WERI-Rb-1 (cell line): ENCODE measurements at regions not wholly inside any gene's neighbourhood (a gene's known extent, or its start where the extent isn't known, plus 50 kb on each side); places are given as distances from the start of the nearest gene placed in this dataset.

Experiments used
- DNase-seq: peaks from one replicate; pipeline ENCODE4 v3.0.0-alpha.2; 2020
- H3K27ac ChIP-seq: fragments of 250-450 bp; sonication (Bioruptor Pico); 2 replicates; pipeline ENCODE4 v1.5.1; 2020; ENCODE audit warnings: mild to moderate bottlenecking, moderate library complexity
- H3K27me3 ChIP-seq: fragments of 250-450 bp; sonication (Bioruptor Pico); 2 replicates; pipeline ENCODE4 v1.5.1; 2021; ENCODE audit warnings: mild to moderate bottlenecking, low read depth, moderate library complexity; ENCODE audit not compliant: insufficient read depth, severe bottlenecking
- H3K36me3 ChIP-seq: fragments of 250-450 bp; sonication (Bioruptor Pico); 2 replicates; pipeline ENCODE4 v1.5.1; 2020; ENCODE audit warnings: mild to moderate bottlenecking, moderate library complexity
- H3K4me3 ChIP-seq: 2 replicates; pipeline ENCODE4 v1.5.1; 2011; ENCODE audit warnings: low read depth, mild to moderate bottlenecking, control low read depth, low read length
- H3K9me3 ChIP-seq: fragments of 250-450 bp; sonication (Bioruptor Pico); 2 replicates; pipeline ENCODE4 v1.5.1; 2021; ENCODE audit warnings: mild to moderate bottlenecking, moderate library complexity; ENCODE audit not compliant: severe bottlenecking
- CTCF ChIP-seq: IDR thresholded peaks from 2 replicates; pipeline ENCODE4 v1.5.1; 2011; ENCODE audit warnings: low read depth, mild to moderate bottlenecking, control low read depth, inconsistent platforms, low read length

GRCh38 chr16:11450136-11450535 lies 104.9 kb downstream of the RMI2 start:
- Histone ChIP-seq H3K27me3 (no peaks in the 10 kb centered on the region), H3K4me3 (no peak overlapping the region)

DNA sequence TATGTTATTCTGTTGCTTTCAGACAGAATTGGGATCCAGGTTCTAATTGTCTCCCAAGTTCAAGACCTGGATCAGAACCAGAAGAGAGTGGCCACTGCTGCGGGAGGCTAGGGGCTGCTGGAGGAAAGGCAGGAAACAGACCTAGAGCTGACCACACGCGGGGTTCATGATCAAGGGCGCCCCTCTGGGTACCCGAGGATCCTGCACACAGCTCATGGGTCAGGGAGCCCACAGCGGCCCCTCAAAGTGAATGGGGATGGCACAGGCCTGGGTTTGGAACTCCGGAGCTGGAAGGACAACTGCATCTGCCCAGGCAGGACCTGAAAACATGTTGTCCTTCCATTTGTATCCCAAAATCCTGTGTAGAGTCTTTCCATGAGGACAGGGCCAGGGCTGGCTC lies 107.0 kb downstream of the RMI2 start:
- no peak overlapping the region for H3K4me3 ChIP-seq
- TF ChIP-seq CTCF, result no peak
- H3K27me3 ChIP-seq, result no peaks in the 10 kb centered on the region
- no peaks in the 10 kb centered on the region for H3K9me3 ChIP-seq
- DNase-seq, result no peak
- H3K36me3 ChIP-seq, result no peaks in the 10 kb centered on the region
- H3K27ac ChIP-seq, result no peak overlapping the region

More at GRCh38 chr16:11450136-11450535, 104.9 kb downstream of the RMI2 start:
- no peak for DNase-seq
- Histone ChIP-seq H3K36me3 (no peaks in the 10 kb centered on the region), H3K27ac (no peak overlapping the region), H3K9me3 (no peaks in the 10 kb centered on the region)
- no peak for TF ChIP-seq CTCF

DNA sequence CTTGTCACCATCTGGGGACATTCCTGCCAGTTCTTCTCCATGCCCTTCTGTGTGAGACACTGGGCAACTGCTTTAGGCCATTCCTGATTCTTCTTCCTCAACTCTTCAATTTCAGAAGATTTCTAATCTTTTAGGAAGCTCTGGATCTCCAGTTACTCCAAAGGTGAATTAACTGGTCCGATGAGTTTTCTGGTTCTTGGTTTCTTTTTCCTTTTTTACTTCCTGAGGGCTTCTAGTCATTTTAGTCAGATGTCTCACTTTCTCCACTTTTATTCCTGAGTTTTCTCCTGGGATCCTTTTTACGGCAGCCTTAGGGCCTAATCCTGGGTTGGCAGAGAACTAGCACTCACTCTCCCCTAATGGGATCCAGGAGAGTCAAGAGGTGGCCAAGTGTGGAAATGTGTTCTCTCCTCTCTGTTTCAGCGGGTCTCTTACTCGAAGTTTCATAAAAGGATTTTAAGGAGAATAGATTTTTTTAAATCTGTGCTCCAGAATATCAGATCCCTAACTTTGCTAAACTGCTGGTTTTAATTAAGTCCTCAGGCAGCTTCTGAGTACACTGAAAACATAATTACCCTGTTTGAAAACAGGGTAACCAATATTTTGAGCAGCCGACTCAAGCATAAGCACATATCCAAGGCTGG lies 107.6 kb downstream of the RMI2 start:
- H3K27me3 ChIP-seq, result no peaks in the 10 kb centered on the region

DNA sequence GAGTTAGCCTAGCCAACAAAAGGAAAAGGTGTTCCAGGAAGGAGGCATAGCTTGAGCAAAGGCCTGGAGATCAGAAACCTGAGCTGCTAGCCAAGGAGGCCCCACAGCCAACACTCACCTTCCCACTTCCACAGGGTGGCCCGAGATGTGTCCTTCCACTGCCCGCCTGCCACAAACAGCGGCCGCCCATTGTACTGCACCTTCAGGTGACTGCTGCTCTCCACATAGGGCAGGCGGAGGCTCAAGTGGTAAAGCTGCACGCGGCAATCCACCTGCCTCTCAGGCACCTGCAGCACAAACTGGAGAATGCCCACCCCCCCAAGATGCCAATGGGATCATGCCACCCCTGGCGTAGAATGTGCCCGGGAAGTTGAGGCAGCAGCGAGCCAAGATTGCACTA lies 111.5 kb downstream of the RMI2 start:
- Histone ChIP-seq H3K9me3 (no peaks in the 10 kb centered on the region), H3K27ac (no peak overlapping the region), H3K4me3 (no peak overlapping the region), H3K36me3 (no peaks in the 10 kb centered on the region), H3K27me3 (no peaks in the 10 kb centered on the region)
- TF ChIP-seq CTCF, result no peak
- no peak for DNase-seq

More for the DNA sequence above, 107.6 kb downstream of the RMI2 start:
- no peak overlapping the region for H3K27ac ChIP-seq
- DNase-seq, result no peak
- no peak overlapping the region for H3K4me3 ChIP-seq
- no peaks in the 10 kb centered on the region for H3K36me3 ChIP-seq
- no peaks in the 10 kb centered on the region for H3K9me3 ChIP-seq
- TF ChIP-seq CTCF, result no peak

DNA sequence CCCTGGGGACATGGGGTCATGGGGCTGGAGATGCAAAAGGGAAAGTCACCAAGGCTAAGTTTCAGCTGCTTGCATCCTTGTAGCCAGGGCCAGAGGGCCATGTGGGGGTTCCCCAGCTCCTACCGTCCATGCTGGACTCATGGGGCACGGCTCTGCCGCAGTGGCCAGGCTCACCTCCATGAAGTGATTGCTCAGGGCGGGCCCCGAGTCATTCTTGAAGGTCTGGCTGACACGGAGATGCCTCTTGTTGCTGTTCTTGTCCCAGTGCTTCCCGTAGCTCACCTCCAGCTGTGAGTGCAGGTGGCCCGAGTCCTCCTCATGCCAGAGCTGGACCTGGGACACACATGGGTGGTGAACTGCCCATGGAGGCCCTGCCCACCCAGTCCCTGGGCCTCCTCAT lies 114.5 kb downstream of the RMI2 start:
- no peak for TF ChIP-seq CTCF
- Histone ChIP-seq H3K27me3 (no peaks in the 10 kb centered on the region), H3K36me3 (no peaks in the 10 kb centered on the region), H3K27ac (no peak overlapping the region), H3K4me3 (no peak overlapping the region), H3K9me3 (no peaks in the 10 kb centered on the region)
- DNase-seq, result no peak
